Hematopoietic multipotent progenitor cell treated with erythropoietin and hydrocortisone succinate and interleukin-3 and kit ligand, for 17 days (in vitro differentiated cells): ENCODE measurements at regions not wholly inside any gene's neighbourhood (a gene's known extent, or its start where the extent isn't known, plus 50 kb on each side); places are given as distances from the start of the nearest gene placed in this dataset.

ENCODE experiments used
- DNase-seq: peaks from one replicate; pipeline ENCODE4 v3.0.0-alpha.2; 2015; ENCODE audit warnings: low spot score

- no peak for DNase-seq
These were observed 84.6 kb upstream of the ATF7IP start for GRCh38 chr12:14280921-14281320.

GRCh38 chr12:14281539-14281938 is 83.9 kb upstream of the ATF7IP start:
- no peak for DNase-seq

GRCh38 chr12:14283489-14284144 is 81.9 kb upstream of the ATF7IP start:
- no peak for DNase-seq

- no peak for DNase-seq
These were observed 81.2 kb upstream of the ATF7IP start for GRCh38 chr12:14284184-14284722.

- no peak for DNase-seq
These were observed 75.9 kb upstream of the ATF7IP start for GRCh38 chr12:14289601-14290000.

- no peak for DNase-seq
These were observed 74.5 kb upstream of the ATF7IP start for GRCh38 chr12:14290951-14291350.

- no peak for DNase-seq
These were observed 61.8 kb upstream of the ATF7IP start for GRCh38 chr12:14303661-14304155.

GRCh38 chr12:14307004-14307403 is 58.5 kb upstream of the ATF7IP start:
- no peak for DNase-seq

- no peak for DNase-seq
These were observed 57.0 kb upstream of the ATF7IP start for GRCh38 chr12:14308516-14308915.

- DNase-seq: no peak
These were observed 54.6 kb upstream of the ATF7IP start for GRCh38 chr12:14310866-14311265.

- no peak for DNase-seq
These were observed 51.9 kb upstream of the ATF7IP start for GRCh38 chr12:14313379-14314138.

- DNase-seq: no peak
These were observed 50.7 kb upstream of the ATF7IP start for GRCh38 chr12:14314801-14315200.

- DNase-seq: no peak
These were observed 50.0 kb upstream of the ATF7IP start for GRCh38 chr12:14315501-14315900.
